ENCODE measurements at regions not wholly inside any gene's neighbourhood (a gene's known extent, or its start where the extent isn't known, plus 50 kb on each side); places are given as distances from the start of the nearest gene placed in this dataset.

DNA sequence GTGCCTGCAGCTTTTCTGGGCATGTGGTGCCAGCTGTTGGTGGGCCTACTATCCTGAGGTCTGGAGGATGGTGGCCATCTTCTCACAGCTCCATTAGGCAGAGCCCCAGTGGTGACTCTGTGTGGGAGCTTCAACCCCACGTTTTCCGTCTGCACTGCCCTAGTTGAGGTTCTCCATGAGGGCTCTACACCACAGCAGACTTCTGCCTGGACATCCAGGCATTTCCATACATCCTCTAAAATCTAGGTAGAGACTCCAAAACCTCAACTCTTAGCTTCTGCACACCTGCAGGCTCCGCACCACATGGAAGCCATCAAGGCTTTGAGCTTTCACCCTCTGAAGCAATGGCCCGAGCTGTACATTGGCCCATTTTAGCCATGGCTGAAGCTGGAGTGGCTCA is 153.3 kb upstream of the PGRMC2 start:
- no peak for TF ChIP-seq POLR2A (IDR thresholded peaks at IDR 0.05)
- TF ChIP-seq, protein P1, sequence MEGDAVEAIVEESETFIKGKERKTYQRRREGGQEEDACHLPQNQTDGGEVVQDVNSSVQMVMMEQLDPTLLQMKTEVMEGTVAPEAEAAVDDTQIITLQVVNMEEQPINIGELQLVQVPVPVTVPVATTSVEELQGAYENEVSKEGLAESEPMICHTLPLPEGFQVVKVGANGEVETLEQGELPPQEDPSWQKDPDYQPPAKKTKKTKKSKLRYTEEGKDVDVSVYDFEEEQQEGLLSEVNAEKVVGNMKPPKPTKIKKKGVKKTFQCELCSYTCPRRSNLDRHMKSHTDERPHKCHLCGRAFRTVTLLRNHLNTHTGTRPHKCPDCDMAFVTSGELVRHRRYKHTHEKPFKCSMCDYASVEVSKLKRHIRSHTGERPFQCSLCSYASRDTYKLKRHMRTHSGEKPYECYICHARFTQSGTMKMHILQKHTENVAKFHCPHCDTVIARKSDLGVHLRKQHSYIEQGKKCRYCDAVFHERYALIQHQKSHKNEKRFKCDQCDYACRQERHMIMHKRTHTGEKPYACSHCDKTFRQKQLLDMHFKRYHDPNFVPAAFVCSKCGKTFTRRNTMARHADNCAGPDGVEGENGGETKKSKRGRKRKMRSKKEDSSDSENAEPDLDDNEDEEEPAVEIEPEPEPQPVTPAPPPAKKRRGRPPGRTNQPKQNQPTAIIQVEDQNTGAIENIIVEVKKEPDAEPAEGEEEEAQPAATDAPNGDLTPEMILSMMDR (IDR thresholded peaks at IDR 0.05 in 4 of 5, conservative IDR thresholded peaks at IDR 0.05 in 1 of 5), result no peak

Data from gastrocnemius medialis (tissue), 4 donors.